UCSD-AML1 (cell line): ENCODE measurements at regions not wholly inside any gene's neighbourhood (a gene's known extent, or its start where the extent isn't known, plus 50 kb on each side); places are given as distances from the start of the nearest gene placed in this dataset.

Experiments
- DNase-seq: peaks from one replicate; lab custom pipeline; 2025; ENCODE audit not compliant: unreplicated experiment; lab: John Stamatoyannopoulos, UW

DNA sequence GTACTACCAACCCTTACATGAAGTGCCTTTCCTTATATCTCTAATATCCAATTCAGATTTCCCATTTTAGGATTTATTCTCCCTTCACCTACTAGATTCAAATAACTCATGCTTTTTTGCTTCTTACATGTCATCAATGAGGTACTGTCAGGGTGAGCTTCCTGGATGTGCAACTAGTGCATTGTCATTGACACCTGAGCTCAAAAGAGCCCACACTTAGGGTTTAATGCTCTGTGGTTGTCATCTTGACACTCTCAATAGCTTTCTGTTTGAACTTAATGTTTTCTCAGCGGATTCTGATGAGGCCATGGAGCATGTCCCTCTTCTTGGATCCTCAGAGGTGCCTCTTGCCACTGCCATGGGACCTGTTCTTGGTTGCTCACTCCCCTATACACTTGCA, 1033.3 kb upstream of the EYS start:
- DNase-seq: no peak

DNA sequence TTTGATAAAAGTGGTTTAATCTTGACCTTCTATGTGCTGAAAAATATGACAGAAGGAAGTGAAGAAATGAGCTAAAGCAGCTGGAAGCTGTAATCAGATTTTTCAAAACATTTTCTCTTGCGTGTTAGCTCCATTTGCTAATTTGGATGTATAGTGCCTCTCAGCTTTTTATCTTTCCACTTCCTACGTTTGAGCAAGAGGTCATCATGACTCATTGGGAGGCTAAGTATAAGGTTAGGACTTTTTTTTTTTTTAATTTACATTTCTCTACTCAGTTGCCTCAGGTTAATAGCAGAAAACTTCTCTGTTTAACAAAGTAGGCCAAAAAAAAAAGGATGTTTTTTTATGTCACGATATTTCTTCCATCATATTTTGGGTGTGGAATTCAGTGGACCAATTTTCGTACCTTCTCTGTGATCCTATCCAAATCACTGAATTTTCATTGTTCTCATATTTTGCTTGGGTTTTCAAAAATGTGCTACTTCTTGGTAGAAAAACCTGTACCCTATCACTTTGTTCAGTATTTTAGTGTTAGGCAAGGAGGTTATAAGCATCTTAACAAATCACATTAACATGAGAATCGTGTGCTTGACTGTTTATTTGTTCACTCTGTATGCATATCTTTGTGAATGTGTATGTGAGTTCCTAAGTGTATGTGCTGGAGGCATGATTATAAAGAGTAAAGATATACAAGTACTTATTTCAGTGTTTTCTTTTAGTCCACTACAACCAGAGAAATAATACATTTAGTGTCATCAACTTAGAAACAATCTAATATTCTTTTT, 1028.3 kb upstream of the EYS start:
- DNase-seq: no peak

DNA sequence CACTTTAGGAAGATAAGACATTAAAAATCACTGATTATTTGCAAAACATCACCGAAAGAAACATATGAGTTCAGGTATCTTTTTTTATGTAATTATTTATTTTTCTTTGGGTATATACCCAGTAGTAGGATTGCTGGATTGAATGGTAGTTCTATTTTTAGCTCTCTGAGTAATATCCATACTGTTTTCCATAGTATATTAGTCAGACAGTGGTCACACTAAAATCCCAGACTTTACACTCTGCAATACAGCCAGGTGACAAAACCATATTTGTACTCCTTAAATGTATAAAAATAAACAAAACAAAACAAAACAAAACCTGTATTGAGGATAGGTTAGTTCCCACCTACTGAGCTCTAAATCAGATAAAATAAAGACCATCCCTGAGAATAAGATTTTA, 1024.3 kb upstream of the EYS start:
- no peak for DNase-seq

DNA sequence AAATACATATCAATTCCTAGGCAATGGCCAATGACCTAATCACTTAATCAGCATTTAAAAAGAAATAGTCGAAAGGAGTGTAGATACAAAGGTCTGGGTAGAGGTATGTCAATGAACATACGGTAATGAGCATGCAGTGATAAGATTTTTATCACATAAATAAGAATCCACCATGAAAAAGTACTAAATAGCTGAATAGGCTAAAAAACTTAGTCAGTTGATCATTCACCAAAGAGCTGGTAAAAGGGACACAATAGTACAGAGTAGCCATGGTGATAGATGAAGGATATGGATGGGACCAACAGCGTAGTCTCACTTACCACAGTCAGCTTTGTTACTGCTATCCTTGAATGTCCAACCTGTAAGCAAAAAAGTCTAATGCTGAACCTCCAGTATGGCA, 1018.6 kb upstream of the EYS start:
- no peak for DNase-seq

DNA sequence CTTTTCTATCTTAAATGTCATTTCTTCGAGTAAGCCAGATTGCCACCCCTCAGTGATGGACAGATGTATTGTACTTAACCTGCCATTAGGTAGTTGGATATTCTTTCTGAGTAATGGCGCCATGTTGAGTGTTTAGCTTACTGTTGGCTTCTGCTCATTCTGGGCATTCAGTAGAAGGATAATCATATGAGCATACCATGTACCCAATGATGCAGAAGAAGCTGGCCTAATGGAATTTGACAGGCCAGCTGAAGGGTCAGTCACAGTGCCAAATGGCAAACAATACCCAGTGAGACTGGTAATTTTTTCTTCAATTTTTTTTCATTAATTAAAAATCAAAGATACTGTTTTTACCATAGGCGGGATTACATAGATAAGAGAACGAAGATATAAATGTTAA, 1010.8 kb upstream of the EYS start:
- DNase-seq: no peak

DNA sequence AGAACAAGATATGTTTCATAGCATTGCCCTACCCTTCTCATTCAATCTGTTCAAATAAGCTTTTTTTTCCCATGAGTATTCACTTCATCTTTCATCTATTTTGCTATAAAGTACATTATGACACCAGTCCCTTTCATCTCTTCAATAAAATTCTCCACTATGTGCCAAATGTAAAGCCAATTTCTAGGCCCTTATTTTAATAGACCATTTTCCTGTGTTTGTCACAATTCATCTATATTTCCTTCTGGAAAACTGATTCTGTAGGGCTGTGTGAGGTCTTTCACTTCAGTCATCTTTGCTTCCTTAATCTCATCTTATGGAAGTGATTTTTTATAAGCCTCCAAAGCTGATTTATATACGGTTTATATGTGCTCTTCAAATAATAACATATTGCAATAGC, 992.4 kb upstream of the EYS start:
- no peak for DNase-seq

DNA sequence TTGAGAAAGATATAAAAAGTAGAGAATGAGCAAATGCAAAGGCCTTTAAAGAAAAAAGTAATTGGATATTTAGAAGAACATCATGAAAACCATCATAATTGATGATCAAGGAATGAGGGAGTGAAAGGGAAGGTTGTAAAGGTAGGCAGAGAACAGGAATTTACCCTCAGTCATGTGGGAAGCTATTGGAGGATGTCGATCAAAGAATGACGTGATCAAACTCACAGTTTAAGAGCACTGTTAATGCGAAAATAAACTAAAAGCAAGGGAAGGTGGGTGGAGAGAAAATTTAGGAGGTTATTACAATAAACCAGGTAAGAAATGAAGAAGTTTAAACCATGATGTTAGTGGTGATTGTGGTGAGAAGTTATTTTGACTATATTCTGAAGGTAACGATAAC, 982.6 kb upstream of the EYS start:
- DNase-seq: no peak

DNA sequence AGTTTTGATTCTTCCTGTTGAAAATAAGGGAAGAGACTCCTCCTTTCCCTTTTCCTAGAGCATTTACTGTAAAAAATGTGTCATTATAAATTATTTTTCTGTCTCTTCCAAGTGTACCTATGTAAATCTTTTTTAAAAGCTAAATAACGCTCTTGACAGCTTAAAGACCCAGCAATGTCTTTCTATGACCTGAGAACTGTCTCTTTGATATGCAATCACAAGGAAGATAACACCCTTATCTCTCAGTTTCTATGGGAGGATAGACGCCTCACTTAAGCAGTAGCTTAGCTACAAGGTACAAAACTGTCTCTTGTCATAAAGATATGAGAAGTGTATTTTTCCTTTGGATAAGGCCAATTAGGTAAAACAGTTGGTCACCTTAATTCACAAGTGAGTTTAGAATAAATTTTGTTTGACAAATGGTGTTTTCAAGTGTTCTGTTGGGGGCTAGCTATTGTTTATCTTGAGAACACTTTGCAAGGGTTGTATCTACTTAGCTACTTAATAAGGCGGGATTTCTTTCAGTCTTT, 980.6 kb upstream of the EYS start:
- DNase-seq: no peak

DNA sequence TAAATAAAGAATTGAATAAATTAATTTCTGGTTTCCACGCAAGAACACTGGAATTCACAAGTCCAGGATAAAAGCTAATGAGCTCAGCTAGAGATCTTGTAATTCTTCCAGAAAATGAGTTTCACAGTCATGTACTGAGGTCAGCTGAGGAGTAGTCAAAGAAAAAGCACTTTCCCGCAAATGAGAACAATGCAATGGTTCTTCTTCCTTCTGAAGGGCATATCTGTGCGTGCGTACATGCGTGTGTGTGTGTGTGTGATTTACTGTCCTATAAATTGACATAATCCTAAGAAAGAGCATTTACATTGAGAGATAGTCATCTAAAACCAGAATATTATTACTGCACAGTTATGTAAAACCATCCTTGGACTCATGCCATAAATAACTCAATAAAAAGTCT, 968.9 kb upstream of the EYS start:
- DNase-seq: no peak

DNA sequence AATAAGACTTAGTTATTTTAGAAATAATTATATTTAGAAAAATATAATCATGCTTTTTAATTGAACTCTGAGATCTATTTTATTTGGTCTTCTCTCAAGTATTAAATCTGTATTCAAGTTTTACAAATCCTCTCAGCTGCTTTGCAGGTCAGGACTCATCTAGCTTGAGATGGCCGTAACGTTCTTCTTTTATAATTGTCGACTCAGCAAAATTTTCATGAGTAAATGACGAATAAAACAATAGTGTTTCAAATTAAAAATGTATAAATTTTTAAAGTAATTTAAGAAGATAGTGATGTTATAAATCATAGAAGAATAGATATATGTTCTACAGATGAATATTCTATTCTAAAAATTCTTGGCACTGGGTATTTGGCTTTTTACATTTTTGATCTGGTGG, 957.1 kb upstream of the EYS start:
- DNase-seq: no peak

DNA sequence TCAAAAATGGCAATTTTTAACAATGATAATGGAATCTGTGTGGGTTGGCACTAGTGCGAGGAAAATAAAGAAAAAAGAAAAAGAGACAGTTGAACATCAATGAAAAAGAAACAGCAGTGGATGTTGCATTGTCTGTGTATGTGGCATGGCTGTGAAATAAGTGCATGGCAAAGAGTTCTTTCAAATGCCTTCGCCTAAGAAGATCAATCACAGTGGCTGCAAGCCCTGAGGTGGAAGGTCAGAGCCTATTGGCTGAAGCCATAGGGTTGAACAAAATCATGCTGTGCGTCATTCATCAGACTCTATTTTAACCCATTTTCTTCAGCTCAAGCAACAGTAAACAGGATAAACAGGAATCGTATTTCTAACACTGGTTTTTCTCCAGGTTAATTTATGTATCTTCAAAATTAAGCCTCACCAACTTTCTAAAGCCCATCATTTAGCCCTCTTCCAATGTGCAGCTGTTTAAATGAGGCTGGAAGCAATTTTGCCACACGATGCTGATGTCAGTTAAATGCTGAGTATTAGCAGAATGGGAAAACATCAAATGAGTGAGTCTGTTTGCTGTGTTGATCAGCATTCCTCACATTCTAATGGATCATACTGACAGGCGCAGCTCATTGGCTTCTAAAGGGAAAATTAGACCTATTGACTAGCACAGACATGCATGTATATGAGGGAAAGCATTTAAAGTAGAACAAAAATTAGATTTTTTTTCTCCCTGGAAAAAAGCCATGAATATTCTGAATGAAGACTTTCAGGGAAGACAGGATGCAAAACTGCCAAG, 955.9 kb upstream of the EYS start:
- DNase-seq: no peak

DNA sequence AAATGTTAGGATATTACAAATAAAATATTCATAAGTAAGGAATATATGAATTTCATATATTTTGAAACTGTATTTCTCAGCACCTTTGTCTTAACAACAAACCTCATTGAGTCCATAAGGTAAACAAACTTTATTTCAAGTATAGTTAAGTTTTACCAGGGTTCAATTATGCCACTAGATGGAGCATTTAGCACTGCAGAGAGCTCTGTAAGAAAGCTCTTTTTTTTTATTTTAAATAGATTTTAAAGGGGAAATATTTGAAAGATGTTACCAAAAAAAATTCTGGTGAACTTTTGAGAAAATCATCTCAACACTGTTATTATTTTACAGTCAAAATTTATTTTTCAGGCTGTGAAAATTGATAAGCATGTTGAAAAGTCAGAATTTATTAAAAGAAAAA, 955.2 kb upstream of the EYS start:
- DNase-seq: no peak

DNA sequence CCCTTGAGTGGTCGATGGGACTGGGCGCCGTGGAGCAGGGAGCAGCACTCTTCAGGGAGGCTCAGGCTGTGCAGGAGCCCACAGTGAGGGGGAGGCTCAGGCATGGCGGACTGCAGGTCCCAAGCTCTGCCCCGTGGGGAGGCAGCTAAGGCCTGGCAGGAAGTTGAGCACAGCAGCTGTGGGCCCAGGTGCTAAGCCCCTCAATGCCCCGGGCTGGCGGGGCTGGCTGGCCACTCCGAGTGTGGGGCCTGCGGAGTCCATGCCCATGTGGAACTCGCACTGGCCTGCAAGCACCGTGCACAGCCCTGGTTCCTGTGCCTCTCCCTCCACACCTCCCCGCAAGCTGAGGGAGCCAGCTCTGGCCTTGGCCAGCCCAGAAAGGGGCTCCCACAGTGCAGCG, 948.4 kb upstream of the EYS start:
- DNase-seq: no peak

DNA sequence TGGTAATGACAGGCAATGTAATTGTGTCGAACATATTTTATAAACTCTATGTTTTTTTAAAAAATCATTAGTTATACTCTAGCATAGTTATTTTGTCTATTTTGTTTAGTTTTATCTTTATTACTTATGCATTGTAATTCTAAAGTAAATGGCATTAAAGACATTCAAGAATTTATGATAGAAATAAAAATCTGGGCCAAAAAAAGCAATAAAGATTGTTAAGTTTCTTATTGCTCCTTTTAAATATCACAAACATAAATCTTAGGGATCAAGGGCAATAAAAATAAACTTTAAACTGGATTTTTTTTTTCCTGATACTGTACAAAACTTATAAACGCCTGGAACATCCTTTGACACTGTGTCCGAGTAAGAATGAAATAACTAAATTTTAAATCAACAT, 931.5 kb upstream of the EYS start:
- DNase-seq: no peak

DNA sequence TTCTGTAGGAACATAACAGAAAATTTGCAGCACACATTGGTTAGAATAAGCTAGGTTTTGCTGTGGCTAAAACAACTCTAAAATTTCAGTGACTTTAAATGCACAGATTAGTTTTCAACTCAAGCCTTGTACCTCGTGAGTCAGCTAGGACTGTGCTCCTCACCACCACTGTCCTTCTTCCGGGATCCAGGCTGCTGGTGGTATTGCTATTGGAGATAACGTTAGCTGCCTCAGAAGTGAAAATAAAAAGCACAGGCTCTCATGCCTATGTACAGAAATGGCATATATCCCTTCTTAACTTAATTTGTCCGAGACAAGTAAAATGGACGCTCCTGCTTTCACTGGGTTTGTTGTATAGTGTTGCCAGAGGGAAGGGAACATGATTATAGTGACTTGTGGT, 931.1 kb upstream of the EYS start:
- DNase-seq: no peak

DNA sequence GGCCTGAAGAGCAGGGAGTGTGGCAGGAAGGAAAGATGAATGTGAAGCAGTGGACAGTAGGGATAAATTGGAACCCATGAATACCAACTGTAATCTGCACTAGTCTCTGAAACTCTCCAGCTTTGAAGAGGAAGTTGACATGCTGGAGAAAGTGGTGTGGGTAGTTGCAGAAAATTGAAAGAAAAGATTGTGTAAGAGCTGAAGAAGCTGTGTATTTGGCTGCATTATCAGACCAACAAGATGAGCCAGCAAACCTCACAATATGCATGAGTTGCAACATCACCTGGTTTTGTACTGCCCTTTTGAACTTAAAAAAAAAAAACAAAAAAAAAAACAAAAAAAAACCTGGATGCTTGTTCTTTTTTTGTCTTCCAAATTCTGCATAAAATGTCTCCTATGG, 921.9 kb upstream of the EYS start:
- DNase-seq: no peak

DNA sequence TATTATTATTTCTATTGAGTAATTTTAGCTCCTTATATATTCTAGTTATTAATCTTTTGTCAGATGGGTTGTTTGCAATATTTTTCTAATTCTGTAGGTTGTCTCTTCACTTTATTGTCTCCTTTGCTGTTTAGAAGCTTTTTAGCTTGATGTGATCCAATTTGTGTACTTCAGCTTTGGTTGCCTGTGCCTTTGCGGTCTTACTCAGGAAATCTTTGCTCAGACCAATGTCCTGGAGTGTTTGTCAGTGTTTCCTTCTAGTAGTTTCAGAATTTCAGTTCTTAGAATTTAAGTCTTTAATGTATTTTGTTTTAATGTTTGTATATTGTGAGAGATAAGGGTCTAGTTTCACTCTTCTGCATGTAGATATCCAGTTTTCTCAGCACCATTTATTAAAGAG, 916.0 kb upstream of the EYS start:
- no peak for DNase-seq

DNA sequence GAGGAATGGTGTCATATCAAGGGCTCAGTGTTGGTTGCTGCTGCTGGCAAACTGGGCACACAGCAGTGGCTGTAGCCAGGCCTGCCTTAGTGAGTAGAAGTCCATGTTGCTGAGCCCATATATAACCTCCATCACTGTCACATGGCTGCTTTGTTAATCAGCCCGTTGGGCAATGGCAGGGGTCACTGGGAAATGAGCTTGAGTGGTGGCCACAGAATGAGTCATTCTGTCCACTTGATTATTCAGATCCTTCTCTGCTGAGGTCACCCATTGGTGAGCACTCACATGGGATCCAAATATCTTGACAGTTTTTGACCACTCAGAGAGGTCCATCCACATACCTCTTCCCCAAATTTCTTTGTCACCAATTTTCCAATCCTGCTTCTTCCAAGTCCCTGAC, 898.9 kb upstream of the EYS start:
- no peak for DNase-seq

DNA sequence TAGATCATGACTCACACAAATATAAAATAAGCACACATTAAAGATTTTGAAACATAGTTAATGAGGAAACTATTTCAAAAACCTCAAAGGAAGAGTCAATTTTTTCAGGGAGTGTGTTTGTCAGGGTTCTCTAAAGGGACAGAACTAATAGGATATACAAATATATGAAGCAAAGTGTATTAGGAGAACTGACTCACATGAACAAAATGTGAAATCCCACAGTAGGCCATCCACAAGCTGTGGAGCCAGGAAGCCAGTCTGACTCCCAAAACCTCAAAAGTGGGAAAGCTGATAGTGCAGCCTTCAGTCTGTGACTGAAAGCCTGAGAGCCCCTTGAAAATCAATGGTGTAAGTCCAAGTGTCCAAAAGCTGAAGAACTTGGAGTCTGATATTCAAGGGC, 898.0 kb upstream of the EYS start:
- no peak for DNase-seq

DNA sequence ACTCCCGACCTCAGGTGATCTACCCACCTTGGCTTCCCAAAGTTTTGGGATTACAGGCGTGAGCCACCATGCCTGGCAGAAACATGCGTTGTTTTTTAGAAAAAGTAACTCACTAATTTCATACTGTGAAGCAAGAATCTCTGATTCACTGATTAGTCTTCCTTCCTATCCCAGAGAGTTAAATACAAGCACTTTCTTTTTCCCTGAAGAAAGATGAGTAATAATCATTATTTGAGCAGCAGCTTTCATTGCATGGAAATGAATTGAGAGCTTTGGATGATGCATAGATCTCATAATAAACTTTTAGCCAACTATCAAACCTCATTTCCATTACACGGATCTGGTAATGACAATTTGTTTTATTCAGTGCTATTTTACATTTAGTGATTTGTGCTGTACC, 892.5 kb upstream of the EYS start:
- no peak for DNase-seq

DNA sequence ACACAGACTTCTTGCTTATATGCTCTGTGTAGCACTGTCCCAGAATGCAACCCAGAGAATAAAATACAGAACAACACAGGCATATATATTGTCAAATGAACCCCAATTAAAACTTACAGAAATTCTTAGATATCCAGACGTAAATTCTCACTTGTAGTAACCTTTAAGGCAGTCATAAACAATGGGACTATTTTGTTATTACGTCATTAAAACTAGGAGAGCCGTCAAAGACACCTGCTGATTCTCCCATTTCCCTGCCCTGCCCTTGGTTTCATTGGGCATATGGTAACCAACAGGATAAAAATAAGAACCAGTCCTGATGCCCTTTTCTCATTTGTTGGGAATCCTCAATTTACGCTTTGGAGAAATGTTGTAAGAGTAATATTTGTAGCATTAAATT, 871.3 kb upstream of the EYS start:
- DNase-seq: no peak

DNA sequence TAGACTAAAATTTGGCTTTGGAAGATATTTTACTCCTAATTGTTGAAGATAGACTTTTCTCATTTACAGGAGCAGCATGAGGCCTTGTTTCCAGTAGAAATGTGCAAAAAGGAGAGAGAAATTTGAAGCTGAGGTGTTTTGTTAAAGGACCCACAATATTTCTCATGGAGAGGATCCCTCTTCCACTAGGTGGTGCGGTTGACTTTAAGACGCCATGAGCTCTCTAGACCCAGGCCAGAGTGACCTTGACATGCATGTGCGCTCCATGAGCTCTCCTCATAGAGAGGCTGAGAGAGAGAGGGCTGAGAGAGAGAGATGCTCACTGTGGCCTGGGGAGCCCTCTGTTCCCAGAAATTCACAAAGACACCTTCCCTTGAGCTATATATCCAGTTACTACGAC, 861.2 kb upstream of the EYS start:
- no peak for DNase-seq

DNA sequence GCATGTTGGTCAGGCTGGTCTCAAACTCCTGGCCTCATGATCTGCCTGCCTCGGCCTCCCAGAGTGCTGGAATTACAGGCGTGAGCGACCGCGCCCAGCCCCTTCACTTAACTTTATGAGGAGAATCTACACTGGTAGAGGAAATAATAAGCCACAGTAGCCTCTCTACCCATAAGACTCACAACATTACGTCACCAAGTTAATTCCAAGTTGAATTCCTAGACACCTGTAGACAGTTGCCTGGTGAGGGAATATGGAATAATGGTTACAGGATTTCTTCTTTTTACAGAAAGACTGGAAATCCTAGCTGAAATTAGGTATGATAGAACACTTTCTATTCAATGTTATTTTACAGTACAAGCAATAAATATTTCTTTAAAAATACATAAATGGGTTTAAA, 854.5 kb upstream of the EYS start:
- no peak for DNase-seq
